SKM-1 treated with dmso at 0.1 percent for 144 hours (cell line): ENCODE measurements at regions not wholly inside any gene's neighbourhood (a gene's known extent, or its start where the extent isn't known, plus 50 kb on each side); places are given as distances from the start of the nearest gene placed in this dataset.
"Not testable (repeated sequence)": the region's sequence is repeated elsewhere in the genome, so short reads cannot be mapped to it uniquely, and the experiment has no call there.

ENCODE experiments used
- DNase-seq: peaks from one replicate; lab custom pipeline; 2025; ENCODE audit not compliant: unreplicated experiment; lab: John Stamatoyannopoulos, UW

DNA sequence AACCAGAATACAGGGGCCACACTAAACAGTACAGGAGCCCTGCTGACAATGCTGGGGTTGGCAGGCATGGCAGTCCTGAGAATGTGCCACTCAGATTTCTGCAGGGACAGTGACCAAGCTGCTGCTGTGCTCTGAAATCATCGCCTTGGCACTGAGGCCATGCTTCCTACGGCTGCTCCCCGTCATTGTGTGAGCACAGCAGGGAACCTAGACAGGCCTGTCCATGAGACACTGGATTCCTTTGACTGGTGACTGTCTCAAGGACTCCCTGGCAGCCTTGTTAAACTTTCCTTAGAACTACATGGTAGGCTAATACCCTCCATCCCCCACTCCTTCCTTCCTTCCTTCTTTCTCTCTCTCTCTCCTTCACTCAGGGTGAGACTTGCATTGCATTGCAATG is 111.4 kb downstream of the LUZP4 start:
- no peak for DNase-seq

DNA sequence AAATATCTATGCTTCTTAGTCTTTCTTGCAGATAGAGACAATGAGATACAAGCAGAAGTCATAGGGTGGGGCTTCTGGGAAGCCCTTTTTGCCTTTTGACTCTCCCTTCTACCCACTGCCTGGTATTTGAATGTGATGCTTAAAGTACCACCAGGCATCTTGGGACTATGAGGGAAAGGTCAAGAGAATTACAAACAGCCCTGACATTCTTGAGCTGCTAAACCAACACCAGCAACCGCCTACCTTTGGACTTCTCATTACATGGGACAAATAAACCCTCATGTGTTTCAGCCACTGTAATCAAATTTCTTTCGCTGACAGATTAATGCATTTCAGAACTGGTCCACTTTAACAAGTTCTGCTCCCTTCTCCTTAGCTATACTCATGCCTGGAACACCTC is 112.8 kb downstream of the LUZP4 start:
- no peak for DNase-seq

DNA sequence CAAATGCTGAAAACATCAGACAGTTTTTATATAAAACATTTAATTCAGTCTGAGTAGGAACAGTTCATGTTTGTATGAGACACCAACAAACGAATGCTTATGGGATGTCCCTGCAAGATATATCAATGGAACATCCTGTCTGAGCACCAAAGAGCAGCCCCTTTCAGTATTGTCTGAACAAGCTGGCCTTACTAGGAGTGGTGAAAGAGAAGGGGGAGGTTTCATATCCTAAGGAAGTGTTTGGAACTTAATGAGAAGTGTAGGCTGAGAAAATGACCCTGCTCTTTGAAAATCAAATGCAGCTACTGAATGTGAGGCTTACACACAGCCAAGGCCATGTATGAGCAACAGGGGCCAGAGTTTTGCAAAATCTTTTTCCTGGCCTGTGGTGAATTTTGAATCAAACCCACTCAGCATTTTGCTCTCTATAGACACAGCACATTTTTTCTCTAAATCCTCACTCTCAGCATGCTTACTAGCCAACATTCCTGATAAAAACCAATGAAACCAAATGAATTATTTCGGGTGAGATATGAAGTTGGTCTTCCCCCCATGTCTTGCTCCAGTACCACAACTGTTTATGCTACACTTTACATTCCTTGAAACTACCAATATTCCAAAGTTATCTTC is 119.4 kb downstream of the LUZP4 start:
- no peak for DNase-seq

GRCh38 chrX:115409551-115409950 is 120.0 kb downstream of the LUZP4 start:
- no peak for DNase-seq

DNA sequence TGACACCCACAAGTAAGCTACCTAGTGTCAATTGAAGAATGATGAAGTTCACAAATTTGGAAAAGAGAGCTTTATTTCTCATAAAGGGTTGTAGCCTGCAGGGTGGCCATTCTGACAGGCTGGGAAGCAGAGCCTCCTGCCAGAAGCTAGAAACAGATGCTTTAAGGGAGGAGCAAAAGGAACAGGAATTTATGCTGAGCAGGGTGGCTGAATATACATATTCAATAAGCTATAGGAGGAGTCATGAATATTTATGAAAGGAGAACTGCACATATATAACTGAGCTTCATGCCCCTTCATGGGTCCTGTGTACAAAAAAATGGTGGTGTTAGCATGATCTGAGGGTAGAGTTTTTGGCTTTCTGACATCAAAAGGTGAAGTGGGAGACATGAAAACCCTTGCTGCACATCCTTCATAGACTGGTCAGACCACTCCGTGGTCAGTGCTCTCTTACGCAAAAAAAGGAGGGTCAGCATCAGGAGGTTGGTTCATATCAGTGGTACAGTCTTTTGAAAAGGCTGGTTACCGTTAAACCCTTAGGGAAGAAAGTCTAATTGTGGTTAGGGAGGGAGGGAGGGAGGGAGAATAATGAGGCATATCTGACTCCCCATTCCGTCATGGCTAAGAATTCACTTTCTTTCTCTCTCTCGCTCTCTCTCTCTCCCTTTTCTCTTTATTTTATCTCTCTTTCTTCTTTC is 121.4 kb downstream of the LUZP4 start:
- no peak for DNase-seq

DNA sequence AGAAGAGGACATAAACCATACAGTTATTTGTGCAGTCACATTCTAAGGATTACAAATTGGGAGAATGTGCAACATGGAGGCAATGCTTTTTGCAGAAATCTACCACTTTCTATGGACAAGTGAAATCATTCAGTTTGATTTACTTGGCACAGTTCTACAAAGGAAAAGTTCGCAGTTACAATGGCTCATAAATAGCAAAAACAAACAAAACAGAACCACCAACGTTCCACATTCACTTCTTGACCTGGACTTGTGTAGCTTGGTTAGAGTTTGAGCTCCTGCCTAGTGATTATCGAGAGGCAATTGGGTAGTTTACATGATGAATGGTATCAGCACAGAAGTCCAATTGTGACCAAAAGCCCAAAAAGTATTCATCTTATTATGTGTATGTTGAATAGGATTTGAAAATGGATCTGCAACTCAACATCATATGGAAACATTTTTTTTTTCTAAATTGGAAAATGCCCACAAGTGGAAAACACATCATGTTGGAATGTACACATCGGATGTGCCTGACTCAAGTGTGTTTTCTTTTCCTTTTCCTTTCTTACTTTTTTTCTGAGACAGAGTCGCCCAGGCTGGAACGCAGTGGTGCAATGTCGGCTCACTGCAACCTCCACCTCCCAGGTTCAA is 123.8 kb downstream of the LUZP4 start:
- no peak for DNase-seq

DNA sequence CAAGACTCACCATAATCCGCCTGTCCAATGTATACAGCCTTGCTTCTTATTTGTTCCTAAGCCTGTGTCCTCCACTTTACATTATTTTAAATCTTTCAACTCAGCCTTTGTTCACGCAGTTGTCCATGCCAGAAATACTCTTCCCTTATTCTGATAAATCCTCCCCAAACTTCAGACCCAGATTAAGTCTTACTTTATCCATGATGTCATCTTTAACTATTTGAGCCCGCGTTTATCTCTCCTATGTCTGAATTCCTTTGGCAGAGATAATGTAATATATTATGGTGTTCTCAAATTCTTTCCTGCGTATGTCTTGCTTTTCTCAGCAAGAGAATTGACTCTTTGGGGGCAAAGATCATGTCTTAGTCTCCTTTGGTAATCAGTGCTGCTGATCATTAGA is 129.6 kb downstream of the LUZP4 start:
- DNase-seq: no peak

- DNase-seq: no peak
Observed at GRCh38 chrX:115423086-115423485, 133.6 kb downstream of the LUZP4 start.

- no peak for DNase-seq
Observed at GRCh38 chrX:115425359-115425758, 135.6 kb upstream of the PLS3 start.

- DNase-seq: no peak
Observed at GRCh38 chrX:115427861-115428410, 133.0 kb upstream of the PLS3 start.

DNA sequence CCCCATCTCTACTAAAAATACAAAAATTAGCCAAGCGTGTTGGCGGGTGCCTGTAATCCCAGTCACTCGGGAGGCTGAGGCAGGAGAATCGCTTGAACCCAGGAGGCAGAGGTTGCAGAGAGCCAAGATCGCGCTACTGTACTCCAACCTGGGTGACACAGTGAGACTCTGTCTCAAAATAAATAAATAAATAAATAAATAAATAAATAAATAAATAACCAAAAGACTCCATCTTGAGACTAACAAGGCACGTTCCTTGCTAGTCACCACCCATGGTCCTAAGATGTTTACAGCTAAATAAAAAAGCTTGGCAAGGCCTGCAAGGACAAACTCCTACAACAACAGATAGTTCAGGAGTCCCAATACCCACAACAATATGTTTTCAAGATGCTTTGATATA is 126.1 kb upstream of the PLS3 start:
- DNase-seq: not testable (repeated sequence)

- DNase-seq: no peak
Observed at GRCh38 chrX:115437841-115438595, 123.0 kb upstream of the PLS3 start.

DNA sequence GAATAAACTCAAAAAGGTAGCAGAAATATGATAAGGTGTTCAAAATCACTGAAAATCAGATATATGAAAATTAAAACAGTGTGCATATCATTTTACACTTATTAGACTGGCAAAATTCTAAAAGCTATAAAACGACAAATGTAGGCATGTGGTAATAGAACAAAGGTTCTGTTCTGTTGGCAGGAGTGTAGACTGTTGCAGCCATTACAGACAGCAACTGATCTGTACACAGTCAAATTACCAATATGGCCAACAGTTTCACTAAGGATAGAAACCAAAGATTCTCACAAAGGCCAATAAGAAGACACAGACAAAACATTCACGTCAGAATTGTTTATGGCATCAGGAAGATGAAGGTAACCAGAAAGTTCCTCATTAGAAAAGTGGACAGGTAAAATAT is 112.8 kb upstream of the PLS3 start:
- DNase-seq: no peak

DNA sequence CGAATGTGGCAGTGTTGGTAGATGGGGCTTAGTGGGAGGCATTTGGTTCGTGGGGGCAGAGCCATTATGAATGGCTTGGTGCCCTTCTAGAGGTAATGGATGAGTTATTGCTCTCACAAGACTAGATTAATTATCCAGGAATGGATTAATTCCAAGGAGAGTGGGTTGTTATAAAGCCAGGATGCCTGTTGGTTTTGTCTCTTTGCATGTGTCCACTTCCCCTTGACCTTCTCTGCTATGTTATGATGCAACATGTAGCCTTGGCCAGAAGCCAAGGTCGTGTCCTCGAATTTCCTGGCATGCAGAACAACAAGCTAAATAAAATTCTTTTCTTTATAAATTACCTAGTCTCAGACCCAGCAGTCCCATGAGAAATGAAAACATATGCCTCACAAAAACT is 111.2 kb upstream of the PLS3 start:
- peak; percentile 7 for DNase-seq

DNA sequence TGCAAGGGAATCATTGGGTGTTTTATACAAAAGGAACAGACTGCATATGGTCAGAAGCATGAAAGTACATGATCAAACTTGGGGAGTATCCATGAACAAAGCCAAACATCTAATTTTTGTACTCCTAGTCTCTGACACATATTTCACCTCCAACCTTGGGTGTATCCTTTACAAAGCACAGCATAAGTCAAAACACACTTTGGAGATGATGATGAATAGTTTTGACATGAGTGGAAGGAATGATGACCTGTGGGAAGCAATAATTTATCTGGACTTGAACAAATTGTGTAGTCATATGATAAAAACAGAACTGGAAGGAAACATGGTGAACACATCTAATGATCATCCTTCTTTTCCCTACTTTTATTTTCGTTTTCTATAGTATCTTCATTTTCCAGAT is 108.7 kb upstream of the PLS3 start:
- DNase-seq: no peak

- no peak for DNase-seq
Observed at GRCh38 chrX:115459883-115460880, 100.8 kb upstream of the PLS3 start.

DNA sequence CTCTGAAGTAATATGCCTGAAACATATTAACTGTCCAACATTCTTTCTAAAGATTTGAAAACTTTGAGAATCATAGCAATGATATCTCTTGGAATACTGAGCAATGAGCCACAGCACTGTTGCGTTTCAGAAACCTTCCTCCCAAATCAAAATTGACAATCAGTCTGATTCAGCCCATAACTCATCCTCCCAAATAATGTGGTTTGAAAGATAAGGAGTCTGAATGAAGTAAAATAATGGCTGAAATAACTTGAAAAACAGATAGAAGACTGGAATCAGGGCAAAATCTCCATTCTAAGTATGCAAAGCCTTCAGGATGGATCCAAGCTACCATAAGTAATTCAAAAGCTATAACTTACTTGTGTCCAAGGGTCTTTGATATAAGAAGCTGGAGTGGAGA is 98.6 kb upstream of the PLS3 start:
- no peak for DNase-seq

DNA sequence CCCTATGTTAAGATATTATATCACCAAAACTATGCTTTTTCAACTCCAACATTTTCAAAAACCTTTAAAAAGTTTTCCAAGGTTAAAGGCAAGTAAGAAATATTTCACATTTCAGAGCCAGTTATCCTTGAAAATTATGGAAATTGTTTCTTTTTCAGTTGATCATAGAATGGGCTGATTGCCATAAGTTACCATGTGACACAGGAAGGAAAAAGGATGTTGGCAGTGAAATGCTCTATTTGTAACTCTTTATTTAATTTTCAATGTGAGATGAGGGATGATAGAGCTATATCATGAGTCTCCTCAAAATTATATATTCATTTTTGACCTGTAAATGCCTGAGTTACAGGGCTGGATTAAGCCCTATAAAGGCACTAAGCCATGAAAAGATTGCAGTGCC is 93.0 kb upstream of the PLS3 start:
- DNase-seq: no peak

- DNase-seq: no peak
Observed at GRCh38 chrX:115472131-115472530, 88.8 kb upstream of the PLS3 start.

- no peak for DNase-seq
Observed at GRCh38 chrX:115486510-115486909, 74.5 kb upstream of the PLS3 start.
